ENCODE measurements at regions not wholly inside any gene's neighbourhood (a gene's known extent, or its start where the extent isn't known, plus 50 kb on each side); places are given as distances from the start of the nearest gene placed in this dataset.

GRCh38 chr5:144703776-144704175 lies 533.1 kb downstream of the KCTD16 start:
- no peaks in the 10 kb centered on the region for H3K27me3 ChIP-seq (ENCODE audit: insufficient read depth, low read length, poor library complexity, severe bottlenecking)

DNA sequence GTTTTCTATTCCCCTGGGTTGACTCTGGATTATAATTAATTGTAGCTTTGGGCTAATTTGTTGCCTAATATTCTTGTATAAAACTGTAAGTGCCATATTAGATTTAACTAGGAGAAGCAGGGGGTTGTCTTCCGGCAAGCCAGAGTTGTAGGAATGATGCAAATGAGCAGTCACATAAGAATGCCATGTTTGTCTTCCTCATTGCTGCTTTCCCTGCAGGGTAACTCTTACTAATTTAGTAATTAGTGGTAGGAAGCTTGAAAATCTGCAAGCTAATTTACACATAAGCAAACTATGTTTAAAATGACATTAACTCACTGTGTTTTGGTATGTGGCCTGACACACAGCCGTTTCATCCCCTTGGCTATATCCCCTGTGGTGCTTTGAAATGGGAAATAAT lies 527.8 kb downstream of the KCTD16 start:
- H3F3A ChIP-seq (ENCODE audit: low read depth), result no peaks in the 10 kb centered on the region
- no peak overlapping the region for H2AFZ ChIP-seq (ENCODE audit: low read length)
- H3K9me3 ChIP-seq (ENCODE audit: insufficient read depth, low read depth, low read length), result no peaks in the 10 kb centered on the region
- no peak overlapping the region for H3K4me2 ChIP-seq (ENCODE audit: low read depth, low read length, poor library complexity, severe bottlenecking)
- no peak overlapping the region for H3K4me3 ChIP-seq (ENCODE audit: low read length, poor library complexity, severe bottlenecking)
- no peaks in the 10 kb centered on the region for H3K79me2 ChIP-seq (ENCODE audit: insufficient read depth, low read length)
- H3K4me1 ChIP-seq (ENCODE audit: insufficient read depth, low read length, poor library complexity, severe bottlenecking), result no peaks in the 10 kb centered on the region
- H3K9me2 ChIP-seq (replicated peaks; ENCODE audit: low read depth, low read length), result no peaks in the 10 kb centered on the region
- no peak overlapping the region for H3K9ac ChIP-seq (ENCODE audit: low read depth, low read length, poor library complexity, severe bottlenecking)
- H3K27me3 ChIP-seq (ENCODE audit: insufficient read depth, low read length, poor library complexity, severe bottlenecking), result no peaks in the 10 kb centered on the region
- TF ChIP-seq EZH2phosphoT487 (IDR thresholded peaks at IDR 0.05; ENCODE audit: borderline replicate concordance) (no peak), CTCF (conservative IDR thresholded peaks at IDR 0.05; ENCODE audit: low read length) (no peak)
- no peaks in the 10 kb centered on the region for H4K20me1 ChIP-seq (ENCODE audit: insufficient read depth, low read length, poor library complexity, severe bottlenecking)
- H3K36me3 ChIP-seq (ENCODE audit: insufficient read depth, low read length), result no peaks in the 10 kb centered on the region

More at GRCh38 chr5:144703776-144704175, 533.1 kb downstream of the KCTD16 start:
- Histone ChIP-seq H3F3A (ENCODE audit: low read depth) (no peaks in the 10 kb centered on the region), H4K20me1 (ENCODE audit: insufficient read depth, low read length, poor library complexity, severe bottlenecking) (no peaks in the 10 kb centered on the region), H3K79me2 (ENCODE audit: insufficient read depth, low read length) (no peaks in the 10 kb centered on the region), H3K36me3 (ENCODE audit: insufficient read depth, low read length) (no peaks in the 10 kb centered on the region), H3K9me2 (replicated peaks; ENCODE audit: low read depth, low read length) (no peaks in the 10 kb centered on the region), H3K9me3 (ENCODE audit: insufficient read depth, low read depth, low read length) (0 out of 2 replicates have a peak, but pooled peaks cover 3% of the 10 kb centered on the region), H3K9ac (ENCODE audit: low read depth, low read length, poor library complexity, severe bottlenecking) (no peak overlapping the region), H2AFZ (ENCODE audit: low read length) (no peak overlapping the region), H3K4me2 (ENCODE audit: low read depth, low read length, poor library complexity, severe bottlenecking) (no peak overlapping the region), H3K4me3 (ENCODE audit: low read length, poor library complexity, severe bottlenecking) (no peak overlapping the region), H3K4me1 (ENCODE audit: insufficient read depth, low read length, poor library complexity, severe bottlenecking) (no peaks in the 10 kb centered on the region)
- no peak for TF ChIP-seq EZH2phosphoT487 (IDR thresholded peaks at IDR 0.05; ENCODE audit: borderline replicate concordance)
- no peak for TF ChIP-seq CTCF (conservative IDR thresholded peaks at IDR 0.05; ENCODE audit: low read length)

GRCh38 chr5:144697847-144698262 lies 527.2 kb downstream of the KCTD16 start:
- no peak overlapping the region for H2AFZ ChIP-seq (ENCODE audit: low read length)
- H3K36me3 ChIP-seq (ENCODE audit: insufficient read depth, low read length), result no peaks in the 10 kb centered on the region
- H3K4me3 ChIP-seq (ENCODE audit: low read length, poor library complexity, severe bottlenecking), result no peak overlapping the region
- no peaks in the 10 kb centered on the region for H3K27me3 ChIP-seq (ENCODE audit: insufficient read depth, low read length, poor library complexity, severe bottlenecking)
- no peaks in the 10 kb centered on the region for H3K79me2 ChIP-seq (ENCODE audit: insufficient read depth, low read length)
- H3K9ac ChIP-seq (ENCODE audit: low read depth, low read length, poor library complexity, severe bottlenecking), result no peak overlapping the region
- no peaks in the 10 kb centered on the region for H3K9me3 ChIP-seq (ENCODE audit: insufficient read depth, low read depth, low read length)
- H3K9me2 ChIP-seq (replicated peaks; ENCODE audit: low read depth, low read length), result no peaks in the 10 kb centered on the region
- no peak overlapping the region for H3K4me2 ChIP-seq (ENCODE audit: low read depth, low read length, poor library complexity, severe bottlenecking)
- no peaks in the 10 kb centered on the region for H3F3A ChIP-seq (ENCODE audit: low read depth)
- no peaks in the 10 kb centered on the region for H3K4me1 ChIP-seq (ENCODE audit: insufficient read depth, low read length, poor library complexity, severe bottlenecking)
- no peaks in the 10 kb centered on the region for H4K20me1 ChIP-seq (ENCODE audit: insufficient read depth, low read length, poor library complexity, severe bottlenecking)
- TF ChIP-seq CTCF (conservative IDR thresholded peaks at IDR 0.05; ENCODE audit: low read length) (no peak), EZH2phosphoT487 (IDR thresholded peaks at IDR 0.05; ENCODE audit: borderline replicate concordance) (no peak)
